ENCODE measurements at regions not wholly inside any gene's neighbourhood (a gene's known extent, or its start where the extent isn't known, plus 50 kb on each side); places are given as distances from the start of the nearest gene placed in this dataset.

- no peak overlapping the region for H3K27ac ChIP-seq (ENCODE audit: low read length)
- no peak for TF ChIP-seq TAF1 (IDR thresholded peaks at IDR 0.05; ENCODE audit: low read depth)
- TF ChIP-seq EZH2 (IDR thresholded peaks at IDR 0.05; ENCODE audit: borderline replicate concordance, insufficient read depth, low read length, poor library complexity, severe bottlenecking), result no peak
- TF ChIP-seq RAD21 (conservative IDR thresholded peaks at IDR 0.05), result no peak
- no peak for TF ChIP-seq MXI1 (conservative IDR thresholded peaks at IDR 0.05; ENCODE audit: poor library complexity, severe bottlenecking)
- no peak for TF ChIP-seq POLR2AphosphoS5 (IDR thresholded peaks at IDR 0.05)
- no peak for TF ChIP-seq CTCF (IDR thresholded peaks at IDR 0.05; ENCODE audit: poor library complexity, severe bottlenecking)
- TF ChIP-seq EP300 (conservative IDR thresholded peaks at IDR 0.05; ENCODE audit: poor library complexity, severe bottlenecking), result no peak
- no peak for TF ChIP-seq REST (IDR thresholded peaks at IDR 0.05; ENCODE audit: borderline replicate concordance)
- TF ChIP-seq SMC3 (conservative IDR thresholded peaks at IDR 0.05; ENCODE audit: poor library complexity), result no peak
- H3F3A ChIP-seq (ENCODE audit: insufficient read depth, low read length, poor library complexity, severe bottlenecking), result no peaks in the 10 kb centered on the region
- H4K20me1 ChIP-seq (ENCODE audit: insufficient read depth), result no peaks in the 10 kb centered on the region
- H3K4me3 ChIP-seq (ENCODE audit: low read length), result no peak overlapping the region
- no peaks in the 10 kb centered on the region for H3K9me2 ChIP-seq (ENCODE audit: insufficient read depth, low read length)
- no peaks in the 10 kb centered on the region for H3K36me3 ChIP-seq (ENCODE audit: insufficient read depth, low read length)
- no peaks in the 10 kb centered on the region for H3K9me3 ChIP-seq (ENCODE audit: low read length)
- no peaks in the 10 kb centered on the region for H3K27me3 ChIP-seq (ENCODE audit: insufficient read depth, low read depth, low read length)
- no peak overlapping the region for H3K4me2 ChIP-seq (ENCODE audit: low read length)
- no peaks in the 10 kb centered on the region for H3K79me2 ChIP-seq (replicated peaks; ENCODE audit: insufficient read depth, low read length)
- no peak overlapping the region for H3K9ac ChIP-seq (ENCODE audit: low read length)
- no peak overlapping the region for H2AFZ ChIP-seq (ENCODE audit: low read depth, low read length)
Observed at GRCh38 chr14:51333901-51334521, 94.0 kb downstream of the TMX1 start.

- Histone ChIP-seq H3K9ac (ENCODE audit: low read length) (no peak overlapping the region), H3K9me2 (ENCODE audit: insufficient read depth, low read length) (no peaks in the 10 kb centered on the region), H3K36me3 (ENCODE audit: insufficient read depth, low read length) (no peaks in the 10 kb centered on the region), H3K27me3 (ENCODE audit: insufficient read depth, low read depth, low read length) (no peaks in the 10 kb centered on the region), H3K4me2 (ENCODE audit: low read length) (no peak overlapping the region), H3K27ac (ENCODE audit: low read length) (no peak overlapping the region), H4K20me1 (ENCODE audit: insufficient read depth) (no peaks in the 10 kb centered on the region), H2AFZ (ENCODE audit: low read depth, low read length) (no peak overlapping the region), H3K79me2 (replicated peaks; ENCODE audit: insufficient read depth, low read length) (no peaks in the 10 kb centered on the region), H3K9me3 (ENCODE audit: low read length) (no peaks in the 10 kb centered on the region), H3K4me3 (ENCODE audit: low read length) (no peak overlapping the region), H3F3A (ENCODE audit: insufficient read depth, low read length, poor library complexity, severe bottlenecking) (no peaks in the 10 kb centered on the region)
- TF ChIP-seq POLR2AphosphoS5 (IDR thresholded peaks at IDR 0.05), result no peak
- no peak for TF ChIP-seq EZH2 (IDR thresholded peaks at IDR 0.05; ENCODE audit: borderline replicate concordance, insufficient read depth, low read length, poor library complexity, severe bottlenecking)
- TF ChIP-seq REST (IDR thresholded peaks at IDR 0.05; ENCODE audit: borderline replicate concordance), result no peak
- TF ChIP-seq TAF1 (IDR thresholded peaks at IDR 0.05; ENCODE audit: low read depth), result no peak
- TF ChIP-seq CTCF (IDR thresholded peaks at IDR 0.05; ENCODE audit: poor library complexity, severe bottlenecking), result no peak
Observed at GRCh38 chr14:51334566-51334965, 94.5 kb downstream of the TMX1 start.
